GM21526 (cell line): ENCODE measurements at regions not wholly inside any gene's neighbourhood (a gene's known extent, or its start where the extent isn't known, plus 50 kb on each side); places are given as distances from the start of the nearest gene placed in this dataset.

ENCODE experiments used
- ATAC-seq: cut with Tn5 transposase; IDR thresholded peaks from one replicate; pipeline ENCODE4 v1.9.1; 2021; ENCODE audit warnings: moderate library complexity; ENCODE audit not compliant: unreplicated experiment, low FRiP score

DNA sequence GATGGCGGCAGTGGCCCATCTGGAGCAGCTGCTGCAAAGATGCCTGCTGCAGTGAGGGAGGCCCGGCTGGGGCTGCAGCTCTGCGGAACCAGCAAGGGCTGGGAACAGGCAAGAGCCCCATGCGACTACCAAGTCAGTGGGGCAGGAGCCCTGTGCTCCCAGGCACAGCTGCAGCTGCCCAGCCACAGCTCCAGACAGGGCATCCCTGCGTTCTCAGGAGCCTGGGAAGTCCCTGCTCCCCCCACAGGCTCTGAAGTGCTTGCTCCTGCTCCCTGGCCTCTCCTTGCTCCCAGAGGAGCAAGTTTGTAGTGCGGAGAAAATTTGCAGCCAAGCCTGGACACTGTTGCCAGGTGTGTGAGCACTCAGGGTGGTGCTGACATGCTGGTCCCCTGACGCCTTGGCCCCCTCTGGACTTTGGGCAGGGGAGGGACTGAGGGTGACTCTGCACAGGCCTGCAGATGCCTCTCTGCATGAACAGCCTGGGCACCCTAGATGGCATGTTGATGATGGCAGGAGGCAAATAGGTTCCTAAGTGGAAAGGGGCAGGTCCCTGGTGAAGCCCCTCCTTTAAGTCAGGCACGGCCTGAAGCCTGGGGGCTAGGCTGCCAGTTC, 105.6 kb downstream of the LYZL1 start:
- ATAC-seq = no peak

DNA sequence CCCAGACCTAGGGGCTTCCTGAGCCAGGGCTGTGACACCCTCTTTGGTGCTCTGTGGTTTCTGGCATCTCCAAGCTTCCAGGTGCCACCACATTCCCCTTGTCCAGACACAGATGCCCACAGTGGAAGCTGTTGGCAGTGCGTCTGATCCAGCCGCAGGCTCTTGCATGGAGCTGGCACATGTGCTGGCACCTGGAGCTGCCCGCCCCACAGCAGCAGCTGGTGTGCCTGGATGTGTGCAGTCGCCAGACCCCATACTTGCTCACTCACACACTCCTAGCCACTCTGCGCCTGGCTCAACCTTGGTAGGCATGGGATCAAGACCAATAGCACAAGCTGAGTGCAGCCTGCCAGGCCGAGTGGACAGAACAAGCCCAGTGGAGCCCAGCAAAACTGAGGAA, 106.5 kb downstream of the LYZL1 start:
- no peak for ATAC-seq

DNA sequence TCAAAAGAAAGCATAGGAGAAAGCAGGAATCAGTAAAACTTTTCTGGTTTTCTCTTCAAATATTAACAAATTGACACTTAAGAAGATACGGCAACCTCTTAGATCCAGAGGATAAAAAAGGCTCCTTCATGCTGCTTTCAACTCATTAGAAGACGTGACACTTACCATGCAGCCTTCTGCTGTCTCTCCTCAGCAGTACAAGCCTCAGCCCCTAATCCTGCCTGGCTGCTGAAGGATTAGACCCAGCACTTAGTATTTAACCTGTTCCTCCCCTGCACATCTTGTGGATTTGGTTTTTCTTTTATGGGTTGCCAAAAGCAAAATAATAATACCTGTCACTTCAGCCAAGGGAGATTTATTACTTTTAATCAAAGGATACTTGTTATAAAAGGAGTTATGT, 108.4 kb downstream of the LYZL1 start:
- ATAC-seq = no peak

DNA sequence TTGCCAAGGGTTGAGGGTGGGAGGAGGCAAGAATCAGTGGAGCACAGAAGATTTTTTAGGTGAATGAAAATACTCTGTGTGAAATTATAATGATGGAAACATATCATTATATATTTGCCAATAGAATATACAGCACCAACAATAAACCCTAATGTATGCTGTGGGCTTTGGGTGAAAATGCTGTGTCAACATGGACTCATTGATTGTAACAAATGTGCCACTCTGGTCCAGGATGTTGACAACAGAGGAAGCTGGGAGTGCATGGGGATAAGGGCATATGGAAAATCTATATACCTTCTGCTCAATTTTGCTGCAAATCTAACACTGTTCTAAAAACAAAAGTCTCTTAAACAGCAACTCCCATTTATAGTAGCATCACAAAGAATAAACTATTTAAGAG, 114.3 kb downstream of the LYZL1 start:
- no peak for ATAC-seq

DNA sequence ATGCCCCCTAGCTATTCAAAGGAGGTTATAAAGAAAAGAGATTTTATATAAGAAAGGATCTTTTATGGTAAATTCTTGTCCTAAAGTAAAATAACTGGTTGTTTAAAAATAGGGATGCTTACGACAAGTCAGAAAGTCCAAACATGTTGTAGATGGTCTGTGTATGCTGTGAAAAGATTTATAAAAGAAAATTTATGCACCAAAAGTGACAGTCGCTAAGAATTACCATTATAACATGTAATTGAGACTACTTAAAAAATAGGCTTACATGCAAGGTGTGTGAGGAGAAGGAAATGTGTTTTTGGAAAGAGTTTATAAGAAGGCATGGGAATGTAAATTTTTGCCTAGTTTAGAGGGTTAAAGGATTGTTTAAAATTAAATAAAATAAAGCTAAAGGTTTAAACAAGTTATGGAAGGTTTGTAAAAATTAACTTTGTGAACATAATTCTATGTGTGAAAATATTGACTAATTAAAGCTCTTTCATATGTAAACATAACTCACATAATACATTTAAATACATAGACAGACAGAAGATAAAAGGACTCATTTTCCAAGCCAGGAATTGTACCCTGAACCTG, 118.5 kb downstream of the LYZL1 start:
- ATAC-seq = no peak
